SK-N-MC (cell line): ENCODE measurements at regions not wholly inside any gene's neighbourhood (a gene's known extent, or its start where the extent isn't known, plus 50 kb on each side); places are given as distances from the start of the nearest gene placed in this dataset.
"Not testable (repeated sequence)": the region's sequence is repeated elsewhere in the genome, so short reads cannot be mapped to it uniquely, and the experiment has no call there.

ENCODE experiments used
- DNase-seq: peaks from one replicate; pipeline ENCODE4 v3.0.0-alpha.2; 2011; ENCODE audit warnings: low read depth, low spot score
- H3K27ac ChIP-seq: fragments of 200-600 bp; sonication (generic); 2 replicates; pipeline ENCODE4 v1.5.1; 2016; ENCODE audit warnings: mixed run types
- H3K36me3 ChIP-seq: fragments of 200-600 bp; sonication (generic); 2 replicates; pipeline ENCODE4 v1.6.1; 2017; ENCODE audit warnings: antibody characterized with exemption, low read length, mixed read lengths; ENCODE audit not compliant: insufficient read depth
- H3K4me3 ChIP-seq: fragments of 200-600 bp; sonication (generic); 2 replicates; pipeline ENCODE4 v1.5.1; 2016
- H3K9ac ChIP-seq: fragments of 200-600 bp; sonication (generic); 2 replicates; pipeline ENCODE4 v1.8.0; 2017; ENCODE audit warnings: mixed run types, mixed read lengths; ENCODE audit not compliant: insufficient read length
- H3K9me3 ChIP-seq: fragments of 200-600 bp; sonication (generic); 2 replicates; pipeline ENCODE4 v1.6.1; 2017; ENCODE audit warnings: low read depth, mild to moderate bottlenecking, antibody characterized with exemption, low read length, moderate library complexity, mixed read lengths
- EZH2 ChIP-seq: fragments of 200-600 bp; sonication (generic); IDR thresholded peaks from one replicate; pipeline ENCODE4 v1.6.1; 2017; ENCODE audit warnings: antibody characterized with exemption
- FOXP2 ChIP-seq: optimal IDR thresholded peaks from 2 replicates; pipeline ENCODE3; 2011; ENCODE audit warnings: mild to moderate bottlenecking, moderate library complexity; ENCODE audit not compliant: insufficient read depth; ENCODE audit errors: extremely low read length, control extremely low read depth
- POLR2AphosphoS5 ChIP-seq: IDR thresholded peaks from 2 replicates; pipeline ENCODE4 v1.6.1; 2012; ENCODE audit warnings: mild to moderate bottlenecking, low read depth, low read length, borderline replicate concordance

DNA sequence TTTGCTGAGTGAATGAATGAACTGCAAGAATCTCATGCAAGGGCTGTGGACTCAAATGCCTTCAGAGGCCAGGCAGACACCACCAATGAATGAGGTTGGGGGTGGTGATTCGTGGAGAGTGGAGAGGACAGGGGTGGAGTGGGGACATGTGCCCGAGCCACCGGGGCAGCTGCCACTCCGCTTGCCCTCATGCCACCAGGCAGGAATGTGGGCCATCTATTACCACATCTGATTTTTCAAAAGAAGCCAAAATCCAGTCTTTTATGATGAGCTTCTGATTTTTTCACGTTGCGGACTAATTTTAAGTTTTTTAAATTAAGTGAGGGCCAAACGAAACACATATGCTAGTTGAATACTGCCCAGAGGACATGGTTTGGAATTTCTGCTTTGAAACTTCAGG is 67.1 kb upstream of the SMURF2 start:
- Histone ChIP-seq H3K4me3 (no peak overlapping the region), H3K9ac (no peak overlapping the region), H3K27ac (no peak overlapping the region), H3K9me3 (no peaks in the 10 kb centered on the region), H3K36me3 (no peaks in the 10 kb centered on the region)
- DNase-seq: no peak
- TF ChIP-seq EZH2 (no peak), FOXP2 (no peak), POLR2AphosphoS5 (no peak)

DNA sequence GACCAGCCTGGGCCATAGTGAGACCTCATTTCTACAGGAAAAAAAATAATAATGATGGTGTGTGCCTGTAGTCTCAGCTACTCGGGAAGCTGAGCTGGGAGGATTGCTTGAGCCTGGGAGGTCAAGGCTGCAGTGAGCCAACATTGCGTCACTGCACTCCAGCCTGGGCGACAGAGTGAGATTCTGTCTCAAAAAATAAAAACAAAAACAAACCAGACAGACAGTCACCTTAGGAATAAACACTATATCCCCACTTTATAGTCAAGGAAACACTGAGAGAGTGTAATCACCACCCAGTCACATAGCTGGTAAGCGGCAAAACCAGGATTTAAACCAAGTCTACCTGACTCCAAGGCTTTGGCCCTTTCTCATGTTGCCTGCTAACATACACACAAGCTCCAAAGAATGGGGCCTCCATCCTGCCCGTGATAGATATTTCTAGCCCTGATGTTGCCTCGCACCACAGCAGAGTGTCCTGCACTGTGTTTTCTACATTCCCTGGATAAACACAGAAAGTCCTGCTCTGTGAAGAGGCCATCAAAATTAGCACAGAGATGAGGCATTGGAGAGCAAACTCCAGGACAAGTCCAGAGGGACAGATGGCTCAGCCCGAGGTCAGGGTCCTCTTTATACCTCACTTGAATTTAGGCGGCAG is 66.1 kb upstream of the SMURF2 start:
- Histone ChIP-seq H3K36me3 (no peaks in the 10 kb centered on the region), H3K27ac (no peak overlapping the region), H3K9ac (no peak overlapping the region), H3K4me3 (no peak overlapping the region), H3K9me3 (no peaks in the 10 kb centered on the region)
- DNase-seq: no peak
- TF ChIP-seq EZH2 (no peak), POLR2AphosphoS5 (no peak), FOXP2 (no peak)

- H3K9me3 ChIP-seq, H3K4me3 ChIP-seq, H3K9ac ChIP-seq, H3K27ac ChIP-seq, DNase-seq, H3K36me3 ChIP-seq: not testable (repeated sequence)
Observed at GRCh38 chr17:64726025-64726424, 63.9 kb upstream of the SMURF2 start.

DNA sequence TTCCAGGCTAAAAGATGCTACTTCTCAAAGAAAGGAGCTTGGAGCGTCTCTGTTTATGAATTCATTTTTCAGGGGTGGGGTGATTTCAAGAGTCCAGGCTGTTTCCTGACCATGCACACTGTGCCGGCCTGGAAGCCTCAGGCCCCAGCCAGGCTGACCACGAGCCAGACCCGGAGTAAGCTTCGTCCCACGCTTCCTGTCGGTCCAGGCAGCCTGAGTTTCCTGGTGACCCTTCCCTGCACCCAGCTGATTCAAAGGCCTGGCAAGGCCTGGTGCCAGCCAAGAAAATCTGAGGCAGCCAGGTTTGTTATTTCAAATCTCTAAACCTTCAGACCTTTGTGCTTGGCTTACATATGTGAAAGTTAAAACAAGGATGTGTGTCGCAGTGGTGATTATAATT is 62.1 kb upstream of the SMURF2 start:
- not testable (repeated sequence) for H3K4me3 ChIP-seq, DNase-seq, H3K36me3 ChIP-seq, H3K9ac ChIP-seq, H3K27ac ChIP-seq, H3K9me3 ChIP-seq

GRCh38 chr17:64723781-64724180 is 61.7 kb upstream of the SMURF2 start:
- Histone ChIP-seq H3K9me3 (no peaks in the 10 kb centered on the region), H3K9ac (no peak overlapping the region), H3K27ac (no peak overlapping the region), H3K4me3 (no peak overlapping the region), H3K36me3 (no peaks in the 10 kb centered on the region)
- DNase-seq: no peak
- no peak for TF ChIP-seq FOXP2
- no peak for TF ChIP-seq POLR2AphosphoS5
- TF ChIP-seq EZH2: no peak

DNA sequence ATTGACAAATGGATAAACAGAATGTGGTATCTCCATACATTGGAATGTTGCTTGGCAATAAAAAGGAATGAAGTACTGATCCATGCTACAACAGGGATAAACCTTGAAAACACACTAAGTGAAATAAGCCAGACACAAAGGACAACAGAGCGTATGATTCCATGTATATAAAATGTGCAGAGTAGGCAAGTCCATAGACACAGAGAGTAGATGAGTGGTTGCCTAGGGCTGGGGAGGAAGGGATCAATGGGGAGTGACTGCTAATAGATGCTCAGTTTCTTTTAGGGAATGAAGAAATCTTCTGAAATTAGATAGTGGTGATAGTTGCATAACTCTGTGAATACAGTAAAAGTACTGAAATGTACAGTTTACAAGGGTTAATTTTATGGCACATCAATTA is 59.4 kb upstream of the SMURF2 start:
- not testable (repeated sequence) for H3K36me3 ChIP-seq, H3K4me3 ChIP-seq, H3K9ac ChIP-seq, H3K9me3 ChIP-seq, DNase-seq
- peak overlapping the region; percentile 83 for H3K27ac ChIP-seq

DNA sequence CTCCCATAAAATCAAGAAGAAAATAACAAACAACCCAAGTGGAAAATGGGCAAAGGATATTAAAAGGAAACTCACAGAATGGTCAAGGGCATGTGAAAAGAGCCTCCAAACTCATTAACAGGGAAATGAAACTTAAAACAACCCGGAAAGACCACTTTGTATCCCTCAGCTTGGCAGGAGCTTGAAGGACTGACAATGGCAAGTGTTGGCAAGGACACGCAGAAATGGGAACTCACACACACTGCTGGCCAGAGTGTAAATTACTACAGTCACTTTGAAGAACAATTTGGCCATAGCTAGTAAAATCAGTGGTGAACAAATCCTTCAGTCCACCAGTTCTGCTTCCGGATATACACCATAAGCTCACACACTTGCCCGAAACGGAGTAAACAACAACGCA is 58.1 kb upstream of the SMURF2 start:
- H3K9me3 ChIP-seq, H3K36me3 ChIP-seq, H3K4me3 ChIP-seq, DNase-seq, H3K27ac ChIP-seq, H3K9ac ChIP-seq: not testable (repeated sequence)

DNA sequence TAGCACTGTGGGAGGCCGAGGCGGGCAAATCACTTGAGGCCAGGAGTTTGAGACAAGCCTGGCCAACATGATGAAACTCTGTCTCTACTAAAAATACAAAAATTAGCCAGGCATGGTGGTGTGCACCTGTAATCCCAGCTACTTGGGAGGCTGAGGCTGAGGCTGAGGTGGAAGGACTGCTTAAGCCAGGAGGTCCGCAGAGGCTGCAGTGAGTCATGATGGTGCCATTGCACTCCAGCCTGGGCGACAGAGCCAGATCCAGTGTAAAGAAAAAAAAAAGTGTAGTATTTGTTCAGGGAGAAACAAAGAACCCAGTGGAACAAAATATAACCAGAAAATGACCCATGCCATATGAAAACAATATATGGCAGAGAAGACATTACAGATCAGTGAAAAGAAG is 57.4 kb upstream of the SMURF2 start:
- H3K9me3 ChIP-seq: not testable (repeated sequence)

GRCh38 chr17:64718816-64719215 is 56.7 kb upstream of the SMURF2 start:
- DNase-seq, H3K9me3 ChIP-seq, H3K27ac ChIP-seq, H3K9ac ChIP-seq, H3K4me3 ChIP-seq, H3K36me3 ChIP-seq: not testable (repeated sequence)

More for the DNA sequence above, 57.4 kb upstream of the SMURF2 start:
- not testable (repeated sequence) for H3K36me3 ChIP-seq, H3K9ac ChIP-seq, DNase-seq, H3K27ac ChIP-seq, H3K4me3 ChIP-seq

GRCh38 chr17:64718058-64718457 is 56.0 kb upstream of the SMURF2 start:
- no peak for DNase-seq
- no peaks in the 10 kb centered on the region for H3K36me3 ChIP-seq
- no peak overlapping the region for H3K27ac ChIP-seq
- no peaks in the 10 kb centered on the region for H3K9me3 ChIP-seq
- no peak overlapping the region for H3K4me3 ChIP-seq
- H3K9ac ChIP-seq: no peak overlapping the region
- TF ChIP-seq FOXP2 (no peak), POLR2AphosphoS5 (no peak), EZH2 (no peak)

- H3K27ac ChIP-seq, DNase-seq, H3K36me3 ChIP-seq, H3K9me3 ChIP-seq, H3K4me3 ChIP-seq, H3K9ac ChIP-seq: not testable (repeated sequence)
Observed at GRCh38 chr17:64716496-64716895, 54.4 kb upstream of the SMURF2 start.

- DNase-seq, H3K36me3 ChIP-seq, H3K9ac ChIP-seq, H3K9me3 ChIP-seq, H3K27ac ChIP-seq, H3K4me3 ChIP-seq: not testable (repeated sequence)
Observed at GRCh38 chr17:64713786-64714185, 51.7 kb upstream of the SMURF2 start.

GRCh38 chr17:64712557-64713351 is 50.6 kb upstream of the SMURF2 start:
- H3K36me3 ChIP-seq, DNase-seq, H3K9me3 ChIP-seq, H3K9ac ChIP-seq: not testable (repeated sequence)
- Histone ChIP-seq H3K27ac (peak overlapping the region; percentile 71), H3K4me3 (peak overlapping the region; percentile 28; the same call in 1 of the 2 replicates)
